NCI-H2081 (cell line): ENCODE measurements at regions not wholly inside any gene's neighbourhood (a gene's known extent, or its start where the extent isn't known, plus 50 kb on each side); places are given as distances from the start of the nearest gene placed in this dataset.
"Not testable (repeated sequence)": the region's sequence is repeated elsewhere in the genome, so short reads cannot be mapped to it uniquely, and the experiment has no call there.

Experiments used
- DNase-seq, 2 experiments: peaks; one replicate each; lab custom pipeline; 2025; lab: John Stamatoyannopoulos, UW

DNA sequence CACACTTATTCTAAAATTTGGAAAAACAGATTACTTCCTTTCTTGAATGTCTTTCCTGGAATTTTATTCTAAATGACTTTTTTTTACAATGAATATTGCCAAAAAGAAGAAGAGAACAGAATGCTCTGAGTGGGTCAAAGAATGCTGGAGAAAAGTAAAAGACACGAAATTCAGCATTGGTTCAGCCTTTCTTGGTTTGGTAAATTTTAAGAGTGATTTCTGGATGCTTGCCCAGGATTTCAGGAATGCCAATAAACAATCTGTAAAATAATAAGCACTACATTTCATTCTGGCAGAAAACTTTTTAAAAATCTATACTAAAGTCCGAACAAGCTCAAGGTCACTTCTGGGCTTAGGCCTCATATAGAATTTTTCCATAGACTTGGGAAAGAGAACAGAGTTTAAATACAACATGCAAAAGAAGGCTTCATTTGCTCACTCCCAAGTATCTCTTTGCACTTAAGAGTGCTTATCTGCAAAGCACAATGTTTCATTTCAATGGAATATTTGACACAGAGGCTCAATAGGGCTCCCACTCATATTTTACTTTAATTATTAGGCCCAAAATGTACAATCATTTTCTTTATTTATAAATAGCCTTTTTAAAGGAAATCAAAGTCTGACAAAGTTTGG lies 359.5 kb upstream of the ANKRD30A start:
- DNase-seq = no peak

DNA sequence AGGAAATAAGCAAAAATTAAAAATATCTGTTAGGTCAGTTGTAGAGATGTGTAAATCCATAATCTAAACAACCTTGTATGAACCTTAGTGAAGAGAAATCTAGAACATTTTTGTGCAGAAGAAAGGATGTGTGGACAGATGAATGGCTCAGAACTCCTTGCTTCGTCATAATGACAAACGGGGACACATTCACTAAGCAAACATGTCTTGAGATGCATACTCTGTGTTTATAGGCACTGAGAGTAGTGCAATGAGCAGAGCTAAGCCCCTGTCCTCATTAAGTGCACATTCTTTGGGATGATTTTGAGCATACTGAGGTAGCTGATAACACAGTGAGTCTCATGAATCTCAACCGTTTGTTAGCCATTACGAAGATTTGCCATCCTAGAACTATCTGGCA lies 360.6 kb upstream of the ANKRD30A start:
- no peak for DNase-seq

DNA sequence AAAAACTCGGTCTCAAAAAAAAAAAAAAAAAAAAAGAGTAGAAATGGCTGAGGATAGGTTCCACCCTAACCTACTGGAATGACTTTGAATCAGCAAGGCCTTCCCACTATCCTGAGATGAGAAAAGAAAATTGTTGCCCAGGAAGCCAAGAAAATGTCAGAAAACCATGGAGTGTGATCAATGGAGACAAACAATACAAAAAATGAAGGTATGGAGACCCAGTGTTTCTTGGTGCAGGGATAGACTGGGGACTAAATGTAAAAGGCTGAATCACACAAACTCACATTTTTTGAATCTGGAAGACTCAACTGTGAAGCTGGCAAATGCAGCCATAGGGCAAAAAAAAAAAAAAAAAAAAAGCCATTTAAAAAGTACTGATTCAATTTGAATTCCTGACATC lies 364.3 kb upstream of the ANKRD30A start:
- DNase-seq = no peak

DNA sequence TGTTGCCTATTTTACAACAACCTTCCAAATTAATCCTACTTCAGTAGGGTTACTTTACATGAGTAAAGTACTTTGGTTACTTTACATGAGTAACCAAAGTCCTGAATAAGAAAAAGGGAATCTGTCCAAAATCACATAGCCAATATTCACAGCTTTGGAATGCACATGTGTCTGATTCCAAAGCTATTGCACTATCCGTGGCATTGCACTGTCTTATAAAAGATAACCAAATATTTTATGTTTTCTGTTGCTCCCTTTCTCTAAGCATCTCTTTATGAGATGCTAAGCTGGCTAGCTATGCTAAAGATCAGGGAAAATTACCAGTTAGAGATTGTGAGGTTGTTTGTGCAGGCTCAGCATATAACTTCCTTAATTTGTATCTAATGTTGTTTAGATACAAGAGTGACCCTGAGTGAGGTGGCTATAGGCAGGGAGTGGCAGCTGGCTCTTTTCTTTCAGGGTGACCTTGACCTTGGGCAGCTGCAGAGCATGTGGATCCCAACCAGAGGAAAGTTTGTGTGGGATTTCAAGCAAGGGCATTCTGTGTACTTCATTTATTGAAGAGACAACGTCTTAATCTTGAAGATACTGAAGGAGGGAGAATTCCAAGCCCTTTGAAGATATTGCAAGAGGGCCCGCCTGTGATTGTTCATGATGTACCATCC lies 366.1 kb upstream of the ANKRD30A start:
- no peak for DNase-seq

DNA sequence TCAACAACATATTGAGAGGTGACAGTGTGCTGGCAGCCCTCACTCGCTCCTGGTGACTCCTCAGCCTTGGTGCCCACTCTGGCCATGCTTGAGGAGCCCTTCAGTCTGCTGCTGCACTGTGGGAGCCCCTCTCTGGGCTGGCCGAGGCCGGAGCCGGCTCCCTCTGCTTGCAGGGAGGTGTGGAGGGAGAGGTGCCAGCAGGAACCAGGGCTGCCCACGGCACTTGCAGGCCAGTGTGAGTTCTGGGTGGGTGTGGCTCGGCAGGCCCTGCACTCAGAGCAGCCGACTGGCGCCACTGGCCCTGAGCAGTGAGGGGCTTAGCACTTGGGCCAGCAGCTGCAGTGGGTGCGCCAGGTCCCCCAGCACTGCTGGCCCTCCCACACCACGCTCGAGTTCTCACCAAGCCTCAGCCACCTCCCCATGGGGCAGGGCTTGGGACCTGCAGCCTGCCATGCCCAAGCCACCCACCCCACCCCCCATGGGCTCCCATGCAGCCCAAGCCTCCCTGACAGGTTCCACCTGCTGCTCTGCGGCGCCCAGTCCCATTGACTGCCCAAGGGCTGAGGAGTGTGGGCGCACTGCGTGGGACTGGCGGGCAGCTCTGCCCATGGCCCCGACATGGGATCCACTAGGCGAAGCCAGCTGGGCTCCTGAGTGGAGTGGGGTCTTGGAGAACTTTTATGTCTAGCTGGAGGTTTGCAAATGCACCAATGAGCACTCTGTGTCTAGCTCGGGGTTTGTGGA lies 377.1 kb upstream of the ANKRD30A start:
- DNase-seq = no peak

DNA sequence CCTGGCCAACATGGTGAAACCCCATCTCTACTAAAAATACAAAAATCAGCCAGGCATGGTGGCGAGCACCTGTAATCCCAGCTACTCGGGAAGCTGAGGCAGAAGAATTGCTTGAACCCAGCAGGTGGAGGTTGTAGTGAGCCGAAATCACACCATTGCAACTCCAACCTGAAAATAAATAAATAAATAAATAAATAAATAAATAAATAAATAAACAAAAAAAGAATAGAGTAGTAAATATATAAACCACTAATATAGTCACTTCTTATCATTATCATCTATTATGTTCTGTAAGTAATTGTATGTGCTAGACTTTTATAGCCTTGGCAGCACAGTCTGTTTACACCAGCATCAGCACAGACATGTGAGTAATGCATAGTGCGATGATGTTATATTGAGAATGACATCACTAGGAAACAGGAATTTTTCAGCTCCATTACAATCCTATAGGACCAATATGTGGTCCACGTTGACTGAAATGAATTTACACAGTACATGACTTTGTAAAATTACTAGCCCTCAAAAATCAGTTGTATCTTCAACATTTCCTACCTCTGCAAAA lies 385.4 kb upstream of the ANKRD30A start:
- no peak for DNase-seq

DNA sequence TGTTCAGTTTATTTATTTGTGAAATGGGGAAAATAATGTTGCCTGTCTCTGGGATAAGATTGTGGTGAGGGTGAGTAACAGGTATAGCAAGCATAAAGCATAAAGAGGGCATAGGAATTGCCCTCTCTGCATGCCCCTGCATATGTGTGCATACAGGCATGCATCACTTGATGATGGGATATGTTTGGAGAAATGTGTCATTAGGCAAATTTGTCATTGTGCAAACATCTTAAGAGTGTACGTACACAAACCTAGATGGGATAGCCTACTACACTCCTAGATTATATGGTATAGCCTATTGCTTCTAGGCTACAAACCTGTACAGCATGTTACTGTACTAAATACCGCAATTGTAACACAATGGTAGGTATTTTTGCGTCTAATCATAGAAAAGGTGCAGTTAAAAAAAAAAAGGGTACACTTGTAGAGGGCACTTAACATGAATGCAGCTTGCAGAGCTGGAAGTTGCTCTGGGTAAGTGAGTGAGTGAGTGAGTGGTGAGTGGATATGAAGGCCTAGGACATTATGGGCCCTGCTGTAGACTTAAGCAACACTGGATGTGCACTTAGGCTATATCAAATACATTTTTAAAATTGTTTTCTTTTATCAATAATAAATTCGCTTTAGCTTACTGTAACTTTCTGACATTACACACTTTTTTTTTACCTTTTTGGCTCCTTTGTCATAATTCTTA lies 386.5 kb upstream of the ANKRD30A start:
- DNase-seq = no peak

DNA sequence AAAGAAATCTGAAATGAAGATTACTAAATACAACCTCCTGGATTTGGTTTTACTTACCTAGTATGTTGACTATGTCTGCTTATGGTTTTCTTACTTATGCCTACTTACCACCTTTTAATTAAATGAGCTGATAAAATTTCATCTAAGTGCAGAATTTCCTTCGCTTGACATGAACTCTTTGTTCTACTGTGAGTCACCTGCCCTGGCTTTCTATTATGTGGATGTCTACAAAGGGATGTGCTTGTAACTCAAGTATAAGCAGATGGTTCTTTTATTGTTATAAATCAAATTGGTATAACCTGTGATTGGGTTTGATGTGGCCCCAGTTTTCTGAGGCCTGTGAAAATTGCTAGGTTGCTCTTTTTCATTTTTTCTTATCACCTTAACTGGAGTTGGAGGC lies 389.1 kb upstream of the ANKRD30A start:
- DNase-seq = peak in 1 of 2 experiments; percentile 4

DNA sequence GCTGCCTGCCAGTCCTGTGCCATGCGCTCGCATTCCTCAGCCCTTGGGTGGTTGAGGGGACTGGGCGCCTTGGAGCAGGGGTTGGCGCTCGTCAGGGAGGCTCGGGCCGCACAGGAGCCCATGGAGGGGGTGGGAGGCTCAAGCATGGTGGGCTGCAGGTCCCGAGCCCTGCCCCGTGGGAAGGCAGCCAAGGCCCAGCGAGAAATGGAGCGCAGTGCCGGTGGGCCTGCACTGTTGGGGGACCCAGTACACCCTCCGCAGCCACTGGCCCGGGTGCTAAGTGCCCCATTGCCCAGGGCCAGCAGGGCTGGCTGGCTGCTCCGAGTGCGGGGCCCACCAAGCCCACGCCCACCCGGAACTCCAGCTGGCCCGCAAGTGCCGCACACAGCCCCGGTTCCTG lies 390.8 kb upstream of the ANKRD30A start:
- not testable (repeated sequence) for DNase-seq

DNA sequence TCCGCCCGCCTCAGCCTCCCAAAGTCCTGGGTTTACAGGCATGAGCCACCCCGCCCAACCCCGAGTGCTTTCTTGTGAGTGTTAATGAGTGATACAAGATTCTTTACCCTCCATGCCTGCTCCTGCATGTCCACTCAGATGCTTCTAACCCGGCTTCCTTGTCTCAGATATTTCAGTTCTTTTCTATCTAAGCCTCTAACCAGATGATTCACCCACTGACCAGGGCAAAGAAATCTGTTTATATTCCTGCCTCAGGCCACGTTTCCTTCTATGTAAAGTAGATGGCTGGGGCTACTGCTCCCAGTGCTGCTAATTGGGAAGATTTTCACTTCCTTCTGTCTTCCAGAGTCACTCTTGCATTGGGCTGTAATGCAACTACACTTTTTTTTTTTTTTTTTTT lies 395.1 kb upstream of the ANKRD30A start:
- no peak for DNase-seq

DNA sequence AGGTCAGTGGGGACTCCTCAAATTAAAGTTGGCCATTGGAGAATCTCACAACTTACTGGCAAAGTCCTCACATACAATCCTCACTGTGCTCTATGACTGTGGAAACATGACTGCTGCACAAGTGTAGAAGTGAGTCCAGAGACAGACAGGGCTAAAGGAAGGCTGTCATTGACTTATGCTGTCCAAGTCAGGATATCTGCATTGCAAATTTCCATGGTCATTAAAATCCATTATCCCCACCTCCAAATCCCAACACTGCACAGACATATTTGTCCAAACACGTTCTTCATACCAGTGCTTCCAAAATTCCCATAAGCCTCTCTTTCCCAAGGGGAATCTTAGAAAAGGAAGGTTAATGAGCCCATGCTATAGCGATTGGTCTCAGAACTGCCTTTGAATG lies 396.8 kb upstream of the ANKRD30A start:
- no peak for DNase-seq

DNA sequence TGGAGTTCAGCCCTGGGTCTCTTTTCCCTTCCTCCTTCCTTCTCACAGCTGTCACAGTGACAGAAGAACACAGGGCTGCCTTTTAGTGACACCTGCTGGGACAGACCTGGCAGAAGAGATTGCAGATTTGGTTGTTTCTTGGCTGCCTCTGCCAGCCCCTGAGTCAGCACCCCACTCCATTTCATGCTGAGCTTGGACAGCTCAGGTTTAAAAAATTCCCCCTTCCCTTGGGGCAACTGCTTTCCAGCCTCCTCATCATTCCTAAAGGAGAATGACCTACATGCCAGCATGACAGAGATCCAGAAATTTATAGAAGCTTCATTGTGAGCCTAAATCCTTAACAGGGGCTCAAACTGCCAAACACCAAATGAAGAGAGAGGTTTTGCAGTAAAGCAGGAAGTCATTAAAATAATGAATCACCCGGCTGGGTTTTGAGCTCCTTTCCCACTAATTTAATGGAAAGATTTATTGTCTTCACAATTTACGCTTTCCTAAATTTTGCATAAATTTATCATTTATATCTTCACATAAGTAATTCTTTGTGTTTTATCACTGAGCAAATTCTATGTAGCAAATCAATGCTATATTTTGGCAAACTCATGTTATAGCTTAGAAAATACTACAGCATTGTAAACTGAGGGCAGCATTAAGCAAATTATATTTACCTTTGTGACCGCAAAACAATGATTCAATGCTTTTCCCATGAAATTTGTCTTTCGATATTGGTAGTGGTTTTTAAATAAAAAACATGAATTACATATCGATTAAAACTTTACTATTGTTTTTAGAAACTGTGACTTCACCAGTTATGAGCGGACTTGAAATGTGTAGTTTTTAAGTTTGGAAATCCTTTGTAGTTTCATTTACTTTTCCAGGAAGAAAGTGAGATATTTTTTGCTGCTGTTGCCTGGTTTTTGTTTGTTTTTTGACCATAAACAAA lies 399.5 kb upstream of the ANKRD30A start:
- DNase-seq = peak; percentile 45 to 81

DNA sequence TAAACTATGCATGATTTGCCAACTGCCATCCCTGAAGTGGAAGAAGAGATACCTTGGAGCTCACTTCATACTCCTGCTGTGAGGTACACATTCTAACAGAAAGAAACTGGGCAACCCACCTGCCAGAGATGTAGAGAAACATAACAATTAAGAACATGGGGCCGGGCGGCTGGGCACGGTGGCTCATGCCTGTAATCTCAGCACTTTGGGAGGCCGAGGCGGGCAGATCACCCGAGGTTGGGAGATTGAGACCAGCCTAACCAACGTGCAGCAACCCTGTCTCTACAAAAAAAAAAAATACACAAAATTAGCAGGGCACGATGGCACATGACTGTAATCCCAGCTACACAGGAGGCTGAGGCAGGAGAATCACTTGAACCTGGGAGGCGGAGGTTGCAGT lies 402.6 kb upstream of the ANKRD30A start:
- DNase-seq = no peak

DNA sequence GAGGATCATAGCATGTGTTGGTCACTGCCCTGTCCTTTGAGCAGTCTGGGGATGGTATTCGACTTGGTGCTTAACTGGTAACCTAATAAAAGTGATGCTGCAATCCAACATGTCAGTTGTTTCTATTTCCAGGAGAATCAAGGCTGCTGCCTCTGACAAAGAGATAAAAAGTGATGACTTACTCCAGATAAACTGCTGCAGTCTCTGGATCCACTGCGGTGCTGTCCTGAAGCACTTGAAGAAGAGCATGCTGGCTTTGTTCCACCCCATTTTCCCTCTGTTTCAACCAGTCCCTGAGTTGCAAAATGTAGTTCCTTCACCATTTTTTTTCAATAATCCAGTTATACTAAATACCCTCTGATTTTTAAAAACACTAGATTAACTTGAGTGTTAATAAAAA lies 403.5 kb upstream of the ANKRD30A start:
- no peak for DNase-seq

DNA sequence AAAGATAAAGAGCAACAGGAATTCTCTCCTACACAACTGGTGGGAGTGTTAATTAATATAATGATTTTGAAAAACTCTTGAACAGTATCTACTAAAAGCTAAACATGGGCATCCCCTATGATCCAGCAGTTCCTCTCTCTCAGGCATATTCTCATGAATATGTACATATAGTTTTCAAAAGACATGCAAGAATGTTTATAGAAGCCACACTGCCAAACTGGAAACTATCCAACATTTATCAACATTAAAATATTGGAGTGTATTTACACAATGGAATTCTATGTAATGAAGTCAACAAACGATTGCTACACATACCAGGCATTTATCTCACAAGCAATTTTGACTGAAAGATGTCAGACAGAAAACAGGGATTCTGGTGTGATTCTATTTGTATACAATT lies 404.5 kb upstream of the ANKRD30A start:
- DNase-seq = no peak

DNA sequence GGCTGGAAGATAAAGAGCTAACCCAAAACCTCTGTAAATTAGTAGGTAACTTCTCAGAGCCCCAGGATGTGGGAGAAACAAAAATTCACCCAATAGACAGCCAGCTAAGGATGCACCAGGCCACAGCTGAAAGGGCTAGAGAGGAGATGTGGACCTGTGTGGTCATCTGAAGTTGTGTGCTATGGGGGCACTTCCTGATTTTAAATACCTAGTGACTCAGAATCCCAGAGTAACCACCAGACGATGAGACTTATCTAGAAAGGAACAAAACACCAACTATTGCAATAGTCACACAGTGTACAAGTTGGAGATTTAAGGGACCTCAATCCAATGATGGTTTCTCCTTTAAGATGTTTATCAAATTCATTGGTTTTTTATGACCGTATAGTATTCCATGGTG lies 408.3 kb upstream of the ANKRD30A start:
- DNase-seq = no peak

DNA sequence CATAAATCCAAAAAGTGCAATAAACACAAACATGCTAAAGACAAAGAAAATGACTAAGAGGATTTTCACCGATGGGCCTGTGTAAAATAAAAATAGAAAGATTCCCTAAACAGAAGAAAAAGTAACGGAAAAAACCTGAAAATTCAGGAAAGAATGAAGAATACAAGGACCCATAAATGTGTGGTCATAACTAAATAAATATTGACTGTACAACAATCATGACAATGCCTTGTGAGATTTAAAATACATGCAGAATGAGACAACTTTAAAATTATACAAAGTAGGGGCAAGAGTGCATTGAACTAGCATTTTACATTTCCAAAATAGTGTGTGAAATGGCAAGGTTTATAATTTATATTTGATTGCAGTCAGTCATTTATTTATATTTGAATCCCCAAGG lies 409.1 kb upstream of the ANKRD30A start:
- DNase-seq = no peak

DNA sequence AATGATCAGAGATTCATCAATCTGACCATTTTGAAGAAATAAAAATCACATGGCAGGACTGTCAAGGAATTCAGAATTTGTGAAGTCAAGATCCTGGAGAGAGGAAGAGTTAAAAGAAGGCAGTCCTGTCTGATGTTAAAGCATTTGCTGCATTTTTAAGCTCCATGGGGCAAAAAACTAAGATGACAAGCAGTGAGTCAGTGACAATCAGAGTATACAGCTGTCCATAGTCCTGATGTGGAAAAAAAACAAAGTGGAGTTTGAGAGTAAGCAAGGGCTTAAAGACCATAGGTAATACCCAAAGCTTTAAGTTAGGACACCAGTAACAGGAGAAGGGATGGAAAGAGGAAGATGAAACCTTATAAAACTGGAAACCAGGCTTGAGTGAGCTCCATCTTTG lies 412.7 kb upstream of the ANKRD30A start:
- no peak for DNase-seq

DNA sequence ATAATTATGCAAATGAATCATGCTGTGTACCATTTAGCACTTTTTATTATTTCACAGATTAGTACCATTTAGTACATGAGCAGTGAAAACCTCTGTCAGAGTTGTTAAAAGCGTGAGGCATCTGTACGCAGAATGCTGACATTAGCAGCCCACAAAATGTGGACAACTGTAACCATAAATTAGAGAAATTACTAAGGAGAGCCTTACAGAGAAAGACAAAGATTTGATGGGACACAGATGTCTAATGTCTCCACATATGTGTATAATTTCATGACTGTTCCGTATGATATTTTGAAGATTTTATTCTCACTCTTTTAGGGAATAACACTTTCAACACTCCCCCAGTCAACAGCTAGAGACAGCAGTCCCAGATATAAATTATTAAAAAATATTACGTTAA lies 414.0 kb upstream of the ANKRD30A start:
- no peak for DNase-seq

DNA sequence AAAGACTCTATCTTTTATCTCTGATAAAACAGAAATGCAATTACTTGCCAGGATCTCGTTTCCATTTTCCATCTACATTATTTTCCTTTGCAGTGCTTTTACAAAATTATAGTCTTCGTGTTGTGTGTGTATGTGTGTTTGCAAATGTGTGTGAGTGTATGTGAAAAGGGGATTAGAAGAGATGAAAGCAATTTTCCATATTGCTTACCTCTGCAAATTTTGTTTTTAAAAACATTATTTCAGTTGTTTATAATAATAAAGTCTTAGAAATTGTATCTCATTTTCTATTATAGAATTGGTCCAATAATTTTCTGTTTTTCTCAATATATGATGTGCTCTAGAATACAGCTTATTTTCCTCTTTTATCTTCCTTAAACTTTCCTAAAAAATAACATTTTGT lies 421.3 kb upstream of the ANKRD30A start:
- no peak for DNase-seq

DNA sequence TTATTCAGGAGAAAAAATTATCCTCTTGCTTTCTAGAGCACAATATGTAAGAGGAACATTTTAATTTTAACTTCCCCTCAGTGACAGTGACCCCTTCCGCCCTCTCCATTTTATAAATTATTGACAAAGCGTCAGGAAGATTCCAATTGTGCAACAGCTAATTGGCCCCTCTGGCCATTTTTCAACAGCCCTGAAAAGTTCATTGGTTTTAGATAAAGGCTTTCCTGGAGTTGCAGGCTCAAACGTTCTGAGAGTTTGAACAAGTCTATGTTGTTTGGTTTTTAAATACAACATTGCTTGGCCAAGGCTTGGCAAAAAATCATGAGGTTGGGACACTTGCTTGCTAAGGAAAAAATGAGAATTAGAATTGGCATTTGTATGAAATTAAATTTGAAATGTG lies 422.2 kb upstream of the ANKRD30A start:
- DNase-seq = peak in 1 of 2 experiments; percentile 12
